SK-N-SH (cell line): ENCODE measurements at regions not wholly inside any gene's neighbourhood (a gene's known extent, or its start where the extent isn't known, plus 50 kb on each side); places are given as distances from the start of the nearest gene placed in this dataset.

Experiments
- CTCF ChIP-seq: fragments of 200-600 bp; sonication (generic); IDR thresholded peaks from 2 replicates; pipeline ENCODE4 v1.6.1; 2017; ENCODE audit warnings: antibody characterized with exemption, mild to moderate bottlenecking, moderate library complexity
- IRF3 ChIP-seq: fragments of 150-350 bp; IDR thresholded peaks from 2 replicates; pipeline ENCODE4 v1.6.1; 2016; ENCODE audit warnings: mild to moderate bottlenecking, low read depth, low read length

GRCh38 chr6:92159046-92159445 lies 1260.3 kb downstream of the EPHA7 start:
- TF ChIP-seq CTCF (no peak), IRF3 (no peak)
